SKM-1 treated with dmso at 0.1 percent for 144 hours (cell line): ENCODE measurements at regions not wholly inside any gene's neighbourhood (a gene's known extent, or its start where the extent isn't known, plus 50 kb on each side); places are given as distances from the start of the nearest gene placed in this dataset.
"Not testable (repeated sequence)": the region's sequence is repeated elsewhere in the genome, so short reads cannot be mapped to it uniquely, and the experiment has no call there.

Experiments used
- DNase-seq: peaks from one replicate; lab custom pipeline; 2025; ENCODE audit not compliant: unreplicated experiment; lab: John Stamatoyannopoulos, UW

- no peak for DNase-seq
These were observed 355.0 kb downstream of the KIF2B start for GRCh38 chr17:54177606-54178308.

- DNase-seq = no peak
These were observed 358.2 kb downstream of the KIF2B start for GRCh38 chr17:54180950-54181349.

GRCh38 chr17:54191261-54191660 is 368.5 kb downstream of the KIF2B start:
- DNase-seq = no peak

- no peak for DNase-seq
These were observed 371.5 kb downstream of the KIF2B start for GRCh38 chr17:54194268-54194667.

- DNase-seq = no peak
These were observed 374.0 kb downstream of the KIF2B start for GRCh38 chr17:54196751-54197150.

- DNase-seq = not testable (repeated sequence)
These were observed 378.7 kb downstream of the KIF2B start for GRCh38 chr17:54201380-54201779.

GRCh38 chr17:54220829-54221228 is 398.1 kb downstream of the KIF2B start:
- no peak for DNase-seq

- no peak for DNase-seq
These were observed 398.8 kb downstream of the KIF2B start for GRCh38 chr17:54221499-54221898.

- DNase-seq = no peak
These were observed 412.8 kb downstream of the KIF2B start for GRCh38 chr17:54235571-54235970.

- no peak for DNase-seq
These were observed 415.3 kb downstream of the KIF2B start for GRCh38 chr17:54237911-54238515.

- no peak for DNase-seq
These were observed 416.6 kb downstream of the KIF2B start for GRCh38 chr17:54239291-54239690.

- DNase-seq = no peak
These were observed 433.0 kb downstream of the KIF2B start for GRCh38 chr17:54255696-54256095.

- no peak for DNase-seq
These were observed 433.7 kb downstream of the KIF2B start for GRCh38 chr17:54256401-54256929.

- DNase-seq = no peak
These were observed 434.7 kb downstream of the KIF2B start for GRCh38 chr17:54257440-54257839.

GRCh38 chr17:54259476-54259875 is 436.7 kb downstream of the KIF2B start:
- DNase-seq = no peak

- DNase-seq = no peak
These were observed 438.7 kb downstream of the KIF2B start for GRCh38 chr17:54261465-54261864.

- no peak for DNase-seq
These were observed 447.2 kb downstream of the KIF2B start for GRCh38 chr17:54269881-54270280.

- DNase-seq = no peak
These were observed 447.8 kb downstream of the KIF2B start for GRCh38 chr17:54270499-54270898.

- DNase-seq = no peak
These were observed 455.1 kb downstream of the KIF2B start for GRCh38 chr17:54277868-54278267.

GRCh38 chr17:54280741-54281140 is 458.0 kb downstream of the KIF2B start:
- no peak for DNase-seq

- no peak for DNase-seq
These were observed 460.2 kb downstream of the KIF2B start for GRCh38 chr17:54282886-54283285.

- no peak for DNase-seq
These were observed 484.6 kb downstream of the KIF2B start for GRCh38 chr17:54307351-54307750.

- DNase-seq = peak; percentile 27
These were observed 502.1 kb downstream of the KIF2B start for GRCh38 chr17:54324813-54325212.
